Body of pancreas (tissue), 4 donors: ENCODE measurements at regions not wholly inside any gene's neighbourhood (a gene's known extent, or its start where the extent isn't known, plus 50 kb on each side); places are given as distances from the start of the nearest gene placed in this dataset.

Experiments
- CTCF ChIP-seq, 7 experiments: fragments of 450-650 bp in 4 of 7; fragments of 200-600 bp in 3 of 7; sonication (generic) in 3 of 7; IDR thresholded peaks; one replicate each; pipeline ENCODE4 v1.5.1; 2016 to 2019; ENCODE audit warnings: antibody characterized with exemption in 7 of 7
- POLR2A ChIP-seq, 3 donors: fragments of 450-650 bp; IDR thresholded peaks; one replicate each; pipeline ENCODE4 v1.6.1; 2016; ENCODE audit warnings: antibody characterized with exemption in 3 of 3, mild to moderate bottlenecking in 2 of 3

GRCh38 chr2:208880171-208880570, 473.6 kb downstream of the PTH2R start:
- no peak for TF ChIP-seq CTCF (IDR thresholded peaks at IDR 0.05)
- no peak for TF ChIP-seq POLR2A (IDR thresholded peaks at IDR 0.05)
